Central memory CD8-positive, alpha-beta T cell (primary cell): ENCODE measurements at regions not wholly inside any gene's neighbourhood (a gene's known extent, or its start where the extent isn't known, plus 50 kb on each side); places are given as distances from the start of the nearest gene placed in this dataset.
"Not testable (repeated sequence)": the region's sequence is repeated elsewhere in the genome, so short reads cannot be mapped to it uniquely, and the experiment has no call there.

ENCODE experiments used
- ATAC-seq: fragments of 150-1000 bp; cut with Tn5 transposase; replicated peaks from 2 replicates; pipeline ENCODE4 v1.10.0; 2022; ENCODE audit warnings: mild to moderate bottlenecking, moderate FRiP score, moderate number of reproducible peaks; ENCODE audit not compliant: poor library complexity, severe bottlenecking; ENCODE audit errors: extremely low read depth
- DNase-seq, 2 donors: peaks; one replicate each; pipeline ENCODE4 v3.0.0; 2021; ENCODE audit warnings: low spot score in 2 of 2
- H3K27ac Mint-ChIP-seq: one replicate; pipeline ENCODE4 v1.8.0; 2022; ENCODE audit warnings: low read depth, mild to moderate bottlenecking, moderate library complexity, mixed read lengths
- H3K27me3 Mint-ChIP-seq: one replicate; pipeline ENCODE4 v1.8.0; 2022; ENCODE audit warnings: mixed read lengths
- H3K36me3 Mint-ChIP-seq: one replicate; pipeline ENCODE4 v1.8.0; 2022; ENCODE audit warnings: mild to moderate bottlenecking, moderate library complexity, mixed read lengths; ENCODE audit not compliant: insufficient read depth
- H3K4me1 Mint-ChIP-seq: one replicate; pipeline ENCODE4 v1.8.0; 2022; ENCODE audit warnings: mixed read lengths
- H3K4me3 Mint-ChIP-seq: one replicate; pipeline ENCODE4 v1.8.0; 2022; ENCODE audit warnings: mild to moderate bottlenecking, moderate library complexity, mixed read lengths
- H3K9me3 Mint-ChIP-seq: one replicate; pipeline ENCODE4 v1.8.0; 2022; ENCODE audit warnings: mixed read lengths

- DNase-seq (no peak), ATAC-seq (no peak)
- H3K36me3 Mint-ChIP-seq, result no peaks in the 10 kb centered on the region
- H3K27ac Mint-ChIP-seq, result no peak overlapping the region
- no peak overlapping the region for H3K4me3 Mint-ChIP-seq
- no peaks in the 10 kb centered on the region for H3K4me1 Mint-ChIP-seq
- no peaks in the 10 kb centered on the region for H3K27me3 Mint-ChIP-seq
- no peaks in the 10 kb centered on the region for H3K9me3 Mint-ChIP-seq
Measured at GRCh38 chr7:115332691-115333090, 410.8 kb downstream of the MDFIC start.

DNA sequence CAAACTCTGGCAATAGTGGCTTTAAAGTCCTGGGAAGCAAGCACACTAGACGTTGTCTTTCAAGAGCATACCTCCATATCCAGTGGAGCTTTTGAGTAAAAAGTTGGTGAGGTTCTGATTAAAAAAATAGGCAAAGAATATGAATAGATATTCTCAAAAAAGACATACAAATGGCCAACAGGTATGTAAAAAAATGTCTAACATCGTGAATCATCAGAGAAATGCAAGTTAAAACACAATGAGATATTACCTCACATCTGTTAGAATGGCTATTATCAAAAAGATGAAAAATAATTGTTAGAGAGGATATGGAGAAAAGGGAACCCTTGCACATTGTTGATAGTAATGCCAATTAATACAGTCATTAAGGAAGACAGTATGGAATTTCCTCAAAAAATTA, 407.1 kb downstream of the MDFIC start:
- DNase-seq, result no peak
- Mint-ChIP-seq H3K4me1 (no peaks in the 10 kb centered on the region), H3K27me3 (no peaks in the 10 kb centered on the region), H3K9me3 (no peaks in the 10 kb centered on the region), H3K4me3 (no peak overlapping the region), H3K27ac (no peak overlapping the region), H3K36me3 (no peaks in the 10 kb centered on the region)
- ATAC-seq, result no peak

GRCh38 chr7:115328018-115328417, 406.1 kb downstream of the MDFIC start:
- Mint-ChIP-seq H3K27ac (no peak overlapping the region), H3K4me3 (no peak overlapping the region), H3K4me1 (no peaks in the 10 kb centered on the region), H3K9me3 (no peaks in the 10 kb centered on the region), H3K27me3 (no peaks in the 10 kb centered on the region), H3K36me3 (no peaks in the 10 kb centered on the region)
- DNase-seq (no peak), ATAC-seq (no peak)

- DNase-seq (no peak), ATAC-seq (no peak)
- no peaks in the 10 kb centered on the region for H3K27me3 Mint-ChIP-seq
- no peaks in the 10 kb centered on the region for H3K36me3 Mint-ChIP-seq
- no peaks in the 10 kb centered on the region for H3K4me1 Mint-ChIP-seq
- H3K9me3 Mint-ChIP-seq, result no peaks in the 10 kb centered on the region
- no peak overlapping the region for H3K4me3 Mint-ChIP-seq
- H3K27ac Mint-ChIP-seq, result no peak overlapping the region
Measured at GRCh38 chr7:115327326-115327725, 405.4 kb downstream of the MDFIC start.

GRCh38 chr7:115319541-115319940, 397.6 kb downstream of the MDFIC start:
- Mint-ChIP-seq H3K36me3 (no peaks in the 10 kb centered on the region), H3K4me1 (no peaks in the 10 kb centered on the region), H3K27ac (no peak overlapping the region), H3K9me3 (no peaks in the 10 kb centered on the region), H3K27me3 (no peaks in the 10 kb centered on the region), H3K4me3 (no peak overlapping the region)
- ATAC-seq (no peak), DNase-seq (no peak)

DNA sequence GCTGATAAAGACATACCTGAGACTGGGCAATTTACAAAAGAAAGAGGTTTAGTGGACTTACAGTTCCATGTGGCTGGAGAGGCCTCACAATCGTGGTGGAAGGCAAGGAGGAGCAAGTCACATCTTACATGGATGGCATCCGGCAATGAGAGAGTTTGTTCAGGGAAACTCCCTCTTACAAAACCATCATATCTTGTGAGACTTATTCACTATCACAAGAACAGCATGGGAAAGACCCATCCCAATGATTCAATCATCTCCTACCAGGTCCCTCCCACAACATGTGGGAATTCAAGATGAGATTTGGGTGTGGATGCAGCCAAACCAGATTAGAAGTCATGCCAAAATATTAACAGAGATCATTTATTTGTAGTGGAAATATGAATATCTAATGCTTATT, 388.4 kb downstream of the MDFIC start:
- not testable (repeated sequence) for ATAC-seq, H3K4me1 Mint-ChIP-seq, H3K9me3 Mint-ChIP-seq, H3K36me3 Mint-ChIP-seq, H3K27ac Mint-ChIP-seq, H3K27me3 Mint-ChIP-seq, H3K4me3 Mint-ChIP-seq, DNase-seq

- no peaks in the 10 kb centered on the region for H3K36me3 Mint-ChIP-seq
- no peaks in the 10 kb centered on the region for H3K9me3 Mint-ChIP-seq
- ATAC-seq, result no peak
- DNase-seq, result no peak
- no peak overlapping the region for H3K27ac Mint-ChIP-seq
- H3K4me1 Mint-ChIP-seq, result no peaks in the 10 kb centered on the region
- no peak overlapping the region for H3K4me3 Mint-ChIP-seq
- H3K27me3 Mint-ChIP-seq, result peaks cover 18% of the 10 kb centered on the region
Measured at GRCh38 chr7:115306586-115306985, 384.7 kb downstream of the MDFIC start.

DNA sequence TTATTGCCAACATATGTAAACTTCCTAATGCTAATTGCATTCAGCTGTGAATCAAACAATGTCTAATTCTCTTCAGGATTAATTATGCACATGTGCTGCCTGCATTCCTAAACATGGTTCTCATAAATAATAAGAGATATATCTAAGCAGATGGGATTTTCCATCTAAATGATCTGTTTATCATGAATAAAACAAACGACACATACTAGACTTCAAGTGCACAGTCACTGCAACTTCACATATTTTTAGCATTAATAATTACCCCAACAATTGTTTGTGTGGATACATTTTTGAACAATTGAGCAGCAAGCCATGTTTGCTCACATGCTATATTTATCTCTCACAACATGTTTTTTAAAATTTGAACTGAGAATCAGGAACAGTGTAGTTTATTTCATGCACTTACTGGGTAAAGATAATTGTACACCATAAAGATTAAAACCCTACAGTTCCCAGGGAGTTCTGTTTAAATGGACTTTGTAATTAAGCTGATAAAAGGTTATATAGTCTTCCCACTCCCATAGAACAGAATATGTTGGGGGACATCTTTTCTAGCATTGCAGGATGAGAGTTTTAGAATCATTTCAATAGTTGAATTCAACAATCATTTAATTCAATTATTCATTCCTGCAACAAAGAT, 378.5 kb downstream of the MDFIC start:
- no peak for ATAC-seq
- Mint-ChIP-seq H3K36me3 (no peaks in the 10 kb centered on the region), H3K9me3 (peaks cover 5% of the 10 kb centered on the region), H3K27ac (no peak overlapping the region), H3K27me3 (peaks cover 18% of the 10 kb centered on the region), H3K4me1 (no peaks in the 10 kb centered on the region), H3K4me3 (no peak overlapping the region)
- DNase-seq, result no peak

DNA sequence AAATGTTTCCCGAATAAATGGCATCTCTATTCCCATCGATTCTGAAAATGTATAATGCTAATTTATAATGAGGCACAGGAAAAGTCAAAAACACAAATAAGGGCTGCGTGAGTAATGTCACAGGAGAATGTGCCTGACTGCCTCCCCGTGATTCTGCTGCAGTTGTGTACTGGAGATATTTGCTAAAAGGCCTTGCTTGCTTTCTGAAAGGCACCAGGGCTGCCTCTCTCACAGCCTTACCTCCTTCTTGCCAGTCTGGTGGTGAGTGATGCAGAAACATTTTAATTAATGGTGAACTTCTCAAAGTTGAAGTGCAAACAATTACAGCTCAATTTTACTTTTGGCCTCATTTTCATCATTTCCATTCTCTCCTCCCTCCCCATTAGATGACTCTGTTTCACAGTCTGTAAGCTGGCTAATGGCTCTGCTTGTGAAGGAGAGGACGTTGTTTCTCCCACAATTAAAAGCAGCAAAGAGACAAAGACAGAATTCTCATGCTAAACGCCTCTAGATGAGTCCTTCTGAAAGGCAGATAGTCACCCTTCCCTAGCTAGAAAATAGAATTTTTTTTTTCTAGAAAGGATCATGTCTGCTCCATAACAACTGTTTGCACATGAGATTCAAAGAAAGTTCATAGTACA, 377.6 kb downstream of the MDFIC start:
- no peak overlapping the region for H3K4me3 Mint-ChIP-seq
- ATAC-seq (no peak), DNase-seq (no peak)
- no peaks in the 10 kb centered on the region for H3K4me1 Mint-ChIP-seq
- H3K27me3 Mint-ChIP-seq, result peaks cover 18% of the 10 kb centered on the region
- H3K36me3 Mint-ChIP-seq, result no peaks in the 10 kb centered on the region
- H3K9me3 Mint-ChIP-seq, result peaks cover 5% of the 10 kb centered on the region
- H3K27ac Mint-ChIP-seq, result no peak overlapping the region

- no peak for DNase-seq
- no peaks in the 10 kb centered on the region for H3K36me3 Mint-ChIP-seq
Measured at GRCh38 chr7:115297656-115298055, 375.8 kb downstream of the MDFIC start.

GRCh38 chr7:115293628-115294240, 371.8 kb downstream of the MDFIC start:
- Mint-ChIP-seq H3K4me3 (no peak overlapping the region), H3K4me1 (no peaks in the 10 kb centered on the region), H3K27me3 (peaks cover 19% of the 10 kb centered on the region), H3K9me3 (peaks cover 5% of the 10 kb centered on the region), H3K36me3 (no peaks in the 10 kb centered on the region), H3K27ac (no peak overlapping the region)
- no peak for ATAC-seq
- no peak for DNase-seq

More at GRCh38 chr7:115297656-115298055, 375.8 kb downstream of the MDFIC start:
- H3K4me1 Mint-ChIP-seq, result no peaks in the 10 kb centered on the region
- ATAC-seq, result no peak
- no peak overlapping the region for H3K4me3 Mint-ChIP-seq
- H3K27ac Mint-ChIP-seq, result no peak overlapping the region
- peaks cover 5% of the 10 kb centered on the region for H3K9me3 Mint-ChIP-seq
- H3K27me3 Mint-ChIP-seq, result peaks cover 5% of the 10 kb centered on the region

GRCh38 chr7:115292381-115292780, 370.5 kb downstream of the MDFIC start:
- Mint-ChIP-seq H3K36me3 (no peaks in the 10 kb centered on the region), H3K27me3 (peaks cover 19% of the 10 kb centered on the region), H3K9me3 (peaks cover 5% of the 10 kb centered on the region), H3K27ac (no peak overlapping the region), H3K4me1 (no peaks in the 10 kb centered on the region), H3K4me3 (no peak overlapping the region)
- no peak for DNase-seq
- ATAC-seq, result no peak

- no peaks in the 10 kb centered on the region for H3K4me1 Mint-ChIP-seq
- H3K9me3 Mint-ChIP-seq, result no peaks in the 10 kb centered on the region
- H3K36me3 Mint-ChIP-seq, result no peaks in the 10 kb centered on the region
- no peak for DNase-seq
- H3K27me3 Mint-ChIP-seq, result peaks cover 22% of the 10 kb centered on the region
- no peak overlapping the region for H3K4me3 Mint-ChIP-seq
- no peak overlapping the region for H3K27ac Mint-ChIP-seq
- ATAC-seq, result no peak
Measured at GRCh38 chr7:115289971-115290370, 368.1 kb downstream of the MDFIC start.
